HG03097 (cell line): ENCODE measurements at regions not wholly inside any gene's neighbourhood (a gene's known extent, or its start where the extent isn't known, plus 50 kb on each side); places are given as distances from the start of the nearest gene placed in this dataset.
"Not testable (repeated sequence)": the region's sequence is repeated elsewhere in the genome, so short reads cannot be mapped to it uniquely, and the experiment has no call there.

ENCODE experiments used
- ATAC-seq: cut with Tn5 transposase; IDR thresholded peaks from one replicate; pipeline ENCODE4 v1.9.1; 2021; ENCODE audit not compliant: unreplicated experiment, low FRiP score

GRCh38 chr5:39543335-39543734 lies 118.6 kb upstream of the DAB2 start:
- no peak for ATAC-seq

GRCh38 chr5:39542511-39543285 lies 117.9 kb upstream of the DAB2 start:
- no peak for ATAC-seq

- ATAC-seq = no peak
These were observed 117.1 kb upstream of the DAB2 start for GRCh38 chr5:39541920-39542319.

- ATAC-seq = no peak
These were observed 114.7 kb upstream of the DAB2 start for GRCh38 chr5:39539470-39539869.

GRCh38 chr5:39534690-39535089 lies 109.9 kb upstream of the DAB2 start:
- ATAC-seq = no peak

DNA sequence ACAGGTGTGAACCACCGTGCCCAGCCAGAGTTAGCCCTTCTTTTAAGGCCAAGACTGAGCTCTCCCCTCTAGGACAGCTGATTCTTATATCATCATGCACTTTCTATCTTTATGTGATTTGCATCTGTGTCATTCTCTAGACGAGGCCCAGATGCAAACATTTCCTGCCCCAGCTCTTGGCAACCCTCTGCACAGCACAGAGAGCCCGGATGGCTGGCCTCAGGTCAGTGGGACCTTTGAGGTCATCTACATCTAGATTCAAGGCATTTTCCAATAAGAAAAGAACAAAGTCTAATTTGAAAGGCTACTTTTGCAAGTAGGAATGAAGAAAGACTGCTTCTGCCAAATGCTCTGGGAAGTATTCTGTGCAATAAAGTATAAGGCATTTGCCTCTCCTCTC lies 109.0 kb upstream of the DAB2 start:
- no peak for ATAC-seq

- no peak for ATAC-seq
These were observed 107.7 kb upstream of the DAB2 start for GRCh38 chr5:39532511-39532910.

GRCh38 chr5:39531306-39531705 lies 106.5 kb upstream of the DAB2 start:
- ATAC-seq = no peak

- no peak for ATAC-seq
These were observed 102.2 kb upstream of the DAB2 start for GRCh38 chr5:39526914-39527477.

GRCh38 chr5:39525781-39526180 lies 101.0 kb upstream of the DAB2 start:
- ATAC-seq = not testable (repeated sequence)

GRCh38 chr5:39525271-39525670 lies 100.5 kb upstream of the DAB2 start:
- ATAC-seq = no peak

GRCh38 chr5:39523821-39524220 lies 99.0 kb upstream of the DAB2 start:
- ATAC-seq = no peak

GRCh38 chr5:39521940-39522590 lies 97.3 kb upstream of the DAB2 start:
- no peak for ATAC-seq

DNA sequence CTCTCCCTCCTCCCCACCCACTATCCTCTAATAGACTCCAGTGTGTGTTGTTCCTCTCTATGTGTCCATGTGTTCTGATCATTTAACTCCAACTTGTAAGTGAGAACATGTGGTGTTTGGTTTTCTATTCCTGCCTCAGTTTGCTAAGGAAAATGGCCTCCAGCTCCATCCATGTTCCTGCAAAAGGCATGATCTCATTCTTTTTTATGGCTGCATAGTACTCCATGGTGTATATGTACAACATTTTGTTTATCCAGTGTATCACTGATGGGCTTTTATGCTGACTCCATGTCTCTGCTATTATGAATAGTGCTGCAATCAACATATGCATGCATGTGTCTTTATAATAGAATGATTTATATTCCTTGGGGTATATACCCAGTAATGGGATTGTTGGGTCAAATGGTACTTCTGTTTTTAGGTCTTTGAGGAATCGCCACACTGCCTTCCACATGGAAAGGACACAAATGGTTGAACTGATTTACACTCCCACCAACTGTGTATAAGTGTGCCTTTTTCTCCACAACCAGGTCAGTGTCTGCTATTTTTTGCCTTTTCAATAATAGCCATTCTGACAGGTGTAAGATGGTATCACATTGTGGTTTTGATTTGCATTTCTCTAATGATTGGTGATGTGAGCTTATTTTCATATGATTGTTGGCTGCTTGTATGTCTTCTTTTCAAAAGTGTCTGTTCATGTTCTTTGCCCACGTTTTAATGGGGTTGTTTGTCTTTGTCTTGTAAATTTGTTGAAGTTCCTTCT lies 96.5 kb upstream of the DAB2 start:
- no peak for ATAC-seq

GRCh38 chr5:39520232-39520572 lies 95.4 kb upstream of the DAB2 start:
- no peak for ATAC-seq

DNA sequence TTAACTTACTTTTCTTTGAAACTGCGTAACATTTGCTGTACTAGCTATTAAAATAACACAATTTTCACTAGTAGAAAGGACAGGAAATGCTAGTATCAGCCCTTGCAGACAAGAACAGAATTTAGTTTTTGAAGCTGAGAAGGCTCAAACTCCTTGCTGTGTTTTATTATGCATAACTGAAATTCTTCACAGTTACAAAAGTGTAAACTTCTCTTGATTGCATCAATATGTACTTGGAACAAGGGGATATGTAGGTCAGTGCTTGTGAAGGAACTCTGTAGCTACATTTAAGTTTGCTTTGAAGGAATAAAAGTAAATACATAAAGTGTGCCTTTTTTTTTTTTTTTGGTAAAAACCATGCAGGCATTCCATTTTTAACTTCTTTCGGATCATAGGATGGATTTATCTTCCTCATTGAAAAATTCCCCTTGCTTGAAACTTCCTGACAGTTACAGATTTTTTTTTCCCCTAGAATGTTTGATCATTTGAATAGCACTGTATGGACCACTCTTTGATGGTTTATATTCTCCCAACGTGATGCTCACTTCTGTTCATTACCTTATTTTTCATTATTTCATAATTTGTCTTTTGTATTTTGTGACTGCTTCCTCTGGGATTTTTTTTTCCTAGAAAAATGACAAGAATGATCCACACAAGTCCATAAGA lies 94.9 kb upstream of the DAB2 start:
- ATAC-seq = no peak

DNA sequence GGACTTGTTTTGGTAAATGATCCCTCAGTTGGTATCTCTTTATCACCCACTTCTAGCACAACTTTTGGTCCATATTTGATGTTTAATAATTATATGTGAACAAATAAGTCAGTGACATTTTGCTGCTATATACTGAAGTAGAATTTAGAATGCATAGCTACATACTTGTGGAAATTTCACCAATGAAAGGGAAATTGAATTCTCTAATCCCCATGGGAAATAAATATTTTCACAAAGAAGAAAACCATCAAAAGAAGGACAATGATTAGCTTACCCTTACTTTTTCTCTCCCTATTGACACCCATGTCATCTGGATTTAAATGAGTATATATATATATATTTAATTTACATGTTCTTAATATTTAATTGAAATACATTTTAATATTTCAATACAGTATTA lies 94.3 kb upstream of the DAB2 start:
- ATAC-seq = no peak

- no peak for ATAC-seq
These were observed 93.7 kb upstream of the DAB2 start for GRCh38 chr5:39518516-39518915.

- ATAC-seq = no peak
These were observed 93.0 kb upstream of the DAB2 start for GRCh38 chr5:39517800-39518199.

- ATAC-seq = no peak
These were observed 91.1 kb upstream of the DAB2 start for GRCh38 chr5:39515881-39516280.

DNA sequence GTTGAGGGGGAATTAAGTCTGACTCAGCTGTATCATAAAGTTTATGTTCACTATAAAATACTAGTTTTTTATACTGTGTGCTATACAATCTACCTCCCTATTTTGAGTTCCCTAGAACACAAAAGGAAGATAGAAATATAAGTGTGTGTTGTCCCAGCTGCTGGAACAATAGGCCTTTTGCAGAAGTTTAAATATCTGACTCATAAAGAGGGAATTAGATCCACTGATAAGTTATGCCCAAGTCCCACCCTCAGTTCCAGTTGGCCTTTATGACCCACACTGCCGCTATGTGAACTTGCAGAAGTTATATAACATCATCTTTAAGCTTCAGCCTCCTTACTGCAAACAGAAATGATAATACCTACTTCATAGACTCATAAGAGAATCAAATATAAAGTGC lies 88.5 kb upstream of the DAB2 start:
- no peak for ATAC-seq
